GM11168 (cell line): ENCODE measurements at regions not wholly inside any gene's neighbourhood (a gene's known extent, or its start where the extent isn't known, plus 50 kb on each side); places are given as distances from the start of the nearest gene placed in this dataset.
"Not testable (repeated sequence)": the region's sequence is repeated elsewhere in the genome, so short reads cannot be mapped to it uniquely, and the experiment has no call there.

Source experiments
- in situ Hi-C: fragments of 300-500 bp; cut with MboI; formaldehyde crosslinking; loops from one replicate; pipeline ENCODE4 v1.12.0; 2022; ENCODE audit warnings: low sequenced_read_pairs; ENCODE audit not compliant: unreplicated experiment

DNA sequence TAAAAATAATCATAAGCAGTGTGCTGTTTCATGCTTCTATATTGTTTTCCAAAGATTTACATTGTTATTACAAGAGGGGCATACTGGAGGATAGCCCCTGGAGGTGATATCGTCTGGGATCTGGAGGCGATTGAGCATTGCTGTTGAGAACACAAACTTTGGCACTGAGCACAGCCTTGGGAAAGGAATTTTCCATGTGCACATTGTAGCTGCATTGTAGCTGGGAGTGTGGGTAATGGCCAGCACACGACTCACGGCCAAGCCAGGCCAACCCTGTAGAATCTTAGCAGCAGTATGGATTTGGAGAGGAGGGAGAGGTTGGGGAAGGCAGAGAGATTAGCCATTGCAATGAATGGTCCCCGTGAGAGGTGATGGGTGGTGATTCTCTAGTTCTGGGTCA, 121.9 kb downstream of the SMIM20 start:
- in situ Hi-C loops = no loop called here

DNA sequence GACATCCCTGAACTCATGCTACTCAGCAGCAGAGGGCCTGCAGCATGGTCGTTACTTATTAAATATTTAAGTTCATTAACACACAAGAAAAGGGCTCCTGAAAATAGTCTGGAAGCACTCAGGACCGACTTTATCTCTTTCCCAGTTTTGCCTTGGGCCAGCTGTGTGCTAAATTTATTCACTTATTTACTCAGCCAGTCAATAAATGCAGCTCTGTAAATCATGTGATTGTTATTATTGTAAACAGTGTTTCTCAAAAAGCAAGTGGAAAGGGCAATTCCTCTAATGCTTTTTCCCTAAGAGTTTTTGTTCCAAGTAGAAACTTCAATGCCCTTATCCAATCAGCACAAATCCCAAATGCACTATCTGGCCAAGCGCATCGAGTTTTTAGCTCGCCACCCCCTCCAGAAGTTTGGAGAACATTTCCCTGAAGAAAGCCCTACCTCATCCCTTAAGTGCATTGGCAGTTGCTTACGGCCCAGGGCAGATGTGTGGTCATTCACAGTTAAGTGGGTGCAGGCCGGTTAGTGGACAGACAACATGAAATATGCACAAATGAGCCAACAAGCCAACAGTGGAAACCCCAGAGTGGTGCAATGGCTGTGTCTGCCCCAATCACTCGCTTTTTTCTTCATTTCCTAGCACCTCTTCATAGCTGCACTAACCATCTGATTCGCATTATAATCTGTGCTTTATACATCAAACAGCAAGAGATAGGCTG, 125.8 kb downstream of the SMIM20 start:
- in situ Hi-C loops = no loop called here

DNA sequence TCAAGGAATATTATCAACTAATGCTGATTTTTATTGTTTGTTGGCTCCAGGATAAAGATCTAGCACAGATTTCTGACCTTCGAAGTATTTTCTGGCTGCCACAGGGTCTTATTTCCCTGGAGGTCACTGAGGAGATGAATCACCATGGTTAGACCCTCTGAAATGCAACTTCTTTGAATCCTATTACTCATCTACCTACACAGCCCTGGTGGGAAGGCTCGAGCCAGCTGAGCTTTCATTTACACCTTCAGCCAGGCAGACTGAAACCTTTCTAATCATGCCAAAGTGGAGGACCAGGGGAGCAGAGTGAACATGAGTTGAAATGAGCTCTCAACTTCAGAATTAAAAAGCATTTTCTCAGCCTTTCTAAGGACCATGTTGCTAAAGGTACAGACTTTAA, 130.5 kb downstream of the SMIM20 start:
- in situ Hi-C loops = no loop called here

DNA sequence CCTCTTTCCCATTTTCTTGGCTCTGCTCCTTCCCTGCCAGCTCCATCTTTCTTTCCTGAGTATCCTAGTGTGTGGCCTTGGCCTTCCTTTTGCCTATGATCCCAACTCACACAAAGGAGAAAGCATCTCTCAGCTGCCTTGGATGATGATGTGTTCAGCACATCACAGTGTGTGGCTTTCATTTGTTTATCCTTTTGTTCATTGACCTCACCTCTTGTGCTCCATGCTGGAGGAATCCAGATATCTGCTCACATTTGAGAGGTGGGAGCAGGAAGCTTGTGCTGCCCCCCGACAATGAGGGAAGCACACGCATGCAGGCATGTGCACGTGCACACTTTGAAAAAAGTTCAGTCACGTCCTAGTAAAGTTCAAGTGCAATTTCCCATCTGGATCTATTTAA, 131.0 kb downstream of the SMIM20 start:
- in situ Hi-C loops = no loop called here

DNA sequence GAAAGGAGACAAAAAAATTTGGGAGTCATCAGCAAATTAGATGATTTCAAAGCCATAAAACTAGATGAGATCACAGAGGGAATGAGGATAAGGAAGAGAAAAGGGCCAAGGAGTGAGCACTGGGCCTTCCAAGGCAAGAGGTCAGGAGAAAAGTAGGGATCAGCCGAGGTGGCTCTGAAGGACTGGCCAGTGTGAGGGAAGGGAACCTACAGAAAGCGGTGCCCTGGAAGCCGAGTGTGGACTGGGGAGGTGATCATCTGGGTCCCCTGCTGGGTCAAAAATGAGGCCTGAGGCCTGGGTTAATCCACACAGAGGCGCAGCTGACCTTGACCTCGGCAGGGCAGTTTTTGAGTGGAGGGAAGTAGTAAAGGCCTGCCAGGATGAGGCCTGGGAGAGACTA, 133.8 kb downstream of the SMIM20 start:
- in situ Hi-C loops = no loop called here

DNA sequence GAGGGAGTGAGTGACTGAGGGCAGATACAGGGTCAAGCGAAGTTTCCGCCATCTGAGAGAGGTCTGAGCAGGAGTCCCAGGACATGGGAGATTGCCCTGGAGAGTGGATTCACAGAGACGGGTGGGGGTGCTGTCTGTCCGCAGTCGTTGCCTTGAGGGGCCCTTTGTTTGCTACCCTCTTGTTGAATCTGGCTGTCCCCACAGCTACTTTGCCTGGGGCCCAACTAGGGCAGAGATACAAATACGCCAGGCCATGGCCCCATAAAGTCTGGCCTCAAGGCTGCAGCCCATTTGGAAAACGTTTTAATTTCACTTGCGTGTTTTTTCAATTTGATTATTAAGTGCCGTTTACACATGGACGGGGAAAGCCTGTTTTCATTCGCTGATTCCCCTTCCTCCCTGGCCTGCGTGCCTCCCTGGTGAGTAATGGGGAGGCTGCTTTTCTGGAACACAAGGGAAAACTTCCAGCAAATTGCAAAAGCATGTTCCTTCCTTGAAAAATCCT, 134.4 kb downstream of the SMIM20 start:
- in situ Hi-C loops = no loop called here

DNA sequence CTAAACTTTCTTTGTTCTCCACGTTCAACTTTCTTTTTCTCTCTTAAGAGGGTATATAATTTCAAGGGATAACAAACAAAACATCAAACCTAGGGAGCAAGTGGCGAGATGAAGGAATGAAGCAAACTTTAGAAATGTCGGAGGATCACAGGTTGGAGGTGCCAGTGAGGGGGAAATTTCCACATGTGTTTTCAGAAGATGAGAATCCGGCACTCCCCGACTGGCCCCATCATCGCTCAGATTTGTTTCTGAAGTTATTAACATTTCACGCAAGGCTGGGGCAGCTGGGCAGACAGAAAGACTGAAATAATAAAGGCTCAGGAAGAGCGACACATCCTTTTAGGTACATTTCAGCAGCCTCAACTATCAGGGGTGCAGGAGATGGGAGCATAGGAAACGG, 134.9 kb downstream of the SMIM20 start:
- in situ Hi-C loops = no loop called here

DNA sequence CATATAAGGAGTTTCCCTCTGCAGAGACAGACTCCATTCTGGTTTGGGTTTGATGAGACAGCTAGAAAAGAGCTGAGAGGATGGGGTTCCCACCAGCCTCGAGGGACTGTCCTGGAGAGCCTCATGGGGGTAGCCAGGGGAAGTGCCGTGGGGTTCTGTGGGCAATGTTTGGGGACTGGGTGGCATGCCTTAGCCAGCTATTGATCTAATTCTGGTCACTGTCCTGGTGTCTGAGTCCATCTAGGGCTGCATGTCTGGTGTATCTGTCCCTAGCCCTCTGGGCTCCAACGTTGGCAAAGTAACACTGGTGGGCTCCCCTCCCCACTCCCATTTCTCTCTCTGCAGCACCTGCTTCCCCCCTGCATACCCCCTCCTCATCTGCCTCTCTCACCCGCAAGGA, 135.4 kb downstream of the SMIM20 start:
- in situ Hi-C loops = no loop called here

DNA sequence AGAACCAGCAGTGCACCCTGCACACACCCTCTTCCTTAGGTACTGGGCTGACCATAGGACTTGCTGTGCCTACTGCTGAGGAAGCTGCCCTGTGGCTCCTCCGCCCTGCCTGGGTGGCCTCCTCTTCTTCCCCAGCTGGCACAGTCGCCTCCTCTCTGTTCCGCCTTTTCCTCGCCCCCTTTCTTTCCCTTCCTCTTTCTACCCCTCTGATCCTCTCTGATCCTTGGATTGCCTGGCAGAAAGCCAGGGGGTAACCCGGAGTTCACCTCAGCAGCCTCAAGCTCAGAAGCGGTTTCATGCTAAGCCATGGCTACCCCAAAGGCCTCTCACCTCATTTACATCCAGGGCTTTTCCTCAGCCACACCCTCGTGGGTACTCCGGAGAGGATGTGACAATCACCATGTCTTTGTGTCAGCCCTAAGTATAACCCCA, 136.2 kb downstream of the SMIM20 start:
- in situ Hi-C loops = no loop called here

DNA sequence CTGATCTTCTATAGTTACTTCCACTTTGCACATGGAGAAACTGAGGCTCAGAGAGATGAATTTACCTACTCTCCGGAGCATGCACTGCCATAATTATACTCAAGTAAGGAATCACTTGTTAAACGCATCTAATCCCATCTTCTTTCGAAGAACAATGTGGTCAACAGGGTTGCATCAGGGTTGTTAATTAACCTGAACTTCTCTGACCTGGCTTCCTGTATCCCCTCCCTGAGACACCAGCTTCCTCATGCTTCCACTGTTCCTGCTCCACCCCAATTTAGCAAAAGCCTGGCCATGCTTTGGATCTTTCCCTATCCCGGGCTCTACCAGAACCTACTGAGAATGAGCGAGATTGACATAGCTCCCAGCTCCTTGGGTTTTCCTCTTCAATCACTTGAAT, 136.7 kb downstream of the SMIM20 start:
- in situ Hi-C loops = no loop called here

DNA sequence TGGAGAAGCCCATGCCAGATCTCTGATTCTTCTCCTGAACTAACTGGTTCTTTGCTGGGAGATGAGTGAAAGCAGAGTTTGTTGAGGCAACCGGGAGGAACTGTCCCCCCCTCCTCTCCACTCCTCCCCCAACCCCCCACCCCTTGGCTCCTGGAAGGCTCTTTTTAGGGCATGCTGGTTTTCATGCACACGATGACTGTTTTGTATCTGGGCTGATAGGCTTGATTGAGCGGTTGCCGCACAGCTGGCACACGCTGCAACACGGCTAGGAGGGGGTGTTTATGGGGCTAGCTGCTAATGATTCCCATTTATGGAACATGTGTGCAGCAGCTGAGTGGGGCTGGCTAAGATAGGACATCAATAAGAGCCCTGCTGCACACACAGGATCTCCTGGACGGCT, 137.2 kb downstream of the SMIM20 start:
- in situ Hi-C loops = no loop called here

DNA sequence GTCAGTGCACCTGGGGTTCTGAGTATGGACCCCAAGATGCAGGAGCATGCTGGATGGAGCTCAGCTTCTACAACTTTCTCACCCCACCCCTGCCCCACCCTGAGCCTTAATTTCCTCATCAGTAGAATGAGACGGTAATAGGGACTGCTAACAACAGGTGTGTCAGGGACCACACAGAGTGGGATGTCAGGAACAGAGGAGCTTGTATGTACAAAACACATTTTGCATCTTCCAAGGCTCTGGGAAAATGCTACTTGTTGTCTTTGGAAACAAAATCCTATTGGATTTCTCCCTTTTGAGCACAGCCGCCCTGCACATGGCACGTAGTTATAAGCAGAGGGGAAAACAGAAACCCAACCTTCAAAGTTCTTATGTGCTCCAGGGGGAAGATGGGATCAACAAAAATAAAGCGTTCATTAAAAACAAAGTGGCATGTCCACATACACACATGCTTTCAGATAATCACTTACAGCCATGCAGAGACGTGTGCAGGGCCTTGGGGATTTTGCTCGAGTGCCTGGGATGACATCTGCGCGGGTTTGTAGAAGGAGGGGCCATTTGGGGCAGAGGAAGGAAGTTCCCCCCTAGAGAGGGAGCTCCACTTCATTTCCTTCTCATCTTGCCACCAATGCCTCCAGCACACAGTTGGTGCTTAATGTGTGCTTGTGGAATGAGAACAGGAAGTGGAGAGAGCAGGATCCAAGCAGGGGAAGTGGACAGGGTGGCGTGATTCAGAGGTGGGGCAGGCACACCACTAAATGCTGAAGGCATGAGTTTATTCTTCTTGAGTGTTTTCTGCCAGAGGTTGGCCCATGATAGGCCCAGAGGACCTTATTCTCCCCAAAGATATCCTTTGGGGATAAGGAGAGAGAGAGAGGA, 138.9 kb downstream of the SMIM20 start:
- in situ Hi-C loops = no loop called here

DNA sequence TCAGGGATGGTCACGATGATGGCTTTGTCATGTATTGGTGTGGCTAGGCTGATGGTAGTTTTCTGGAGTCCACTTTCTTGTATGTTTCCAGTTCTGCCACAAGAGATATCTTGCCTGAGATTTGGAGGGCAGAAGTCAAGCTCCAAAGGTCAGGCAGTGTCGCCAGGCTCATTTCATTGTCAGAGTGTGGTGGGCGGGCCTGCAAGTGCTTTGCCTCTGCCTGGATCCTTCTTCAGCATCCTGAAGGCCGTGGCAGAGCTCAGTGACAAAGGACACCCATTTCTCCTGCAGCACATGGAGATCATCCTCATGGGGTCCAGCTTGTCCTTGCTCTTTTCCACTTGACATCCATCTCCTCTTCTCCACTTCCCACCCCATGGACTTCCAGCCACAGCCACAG, 139.7 kb downstream of the SMIM20 start:
- in situ Hi-C loops = no loop called here

DNA sequence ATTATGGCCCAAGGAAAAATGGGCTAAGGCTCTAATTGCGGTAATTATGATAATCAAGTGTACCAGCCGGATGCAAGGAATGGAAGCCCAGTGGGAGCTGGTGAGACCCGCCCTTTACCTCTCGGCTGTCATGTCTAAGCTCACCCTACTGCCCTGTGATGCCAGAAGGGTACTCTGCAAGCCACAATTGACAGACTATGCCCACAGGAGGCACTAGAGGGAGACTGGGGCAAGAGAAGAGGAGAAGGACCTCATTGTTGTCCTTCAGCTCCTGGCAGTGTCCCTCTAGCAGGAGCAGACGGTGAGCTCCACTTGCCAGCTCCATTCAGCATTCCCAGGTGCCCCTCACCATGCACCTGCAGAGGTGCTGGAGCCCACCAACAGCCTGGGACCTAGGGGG, 141.8 kb downstream of the SMIM20 start:
- in situ Hi-C loops = no loop called here

DNA sequence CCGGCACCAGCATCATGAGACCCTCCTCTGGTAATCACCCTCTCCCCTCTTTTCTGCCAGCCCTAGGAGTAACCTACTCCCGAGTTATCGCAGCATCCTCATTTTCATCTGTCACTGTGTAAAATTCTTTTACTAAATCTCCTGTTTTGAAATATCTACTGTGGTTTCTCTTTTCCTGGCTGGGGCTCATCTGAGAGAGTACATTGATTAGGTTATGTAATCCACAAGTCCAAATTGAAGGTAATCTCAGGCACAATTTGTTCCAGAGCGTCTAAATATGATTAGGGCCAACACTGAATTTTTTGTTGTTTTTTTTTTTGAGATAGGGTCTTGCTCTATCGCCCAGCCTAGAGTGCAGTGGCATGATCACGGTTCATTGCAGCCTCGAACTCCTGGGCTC, 142.4 kb downstream of the SMIM20 start:
- in situ Hi-C loops = no loop called here

DNA sequence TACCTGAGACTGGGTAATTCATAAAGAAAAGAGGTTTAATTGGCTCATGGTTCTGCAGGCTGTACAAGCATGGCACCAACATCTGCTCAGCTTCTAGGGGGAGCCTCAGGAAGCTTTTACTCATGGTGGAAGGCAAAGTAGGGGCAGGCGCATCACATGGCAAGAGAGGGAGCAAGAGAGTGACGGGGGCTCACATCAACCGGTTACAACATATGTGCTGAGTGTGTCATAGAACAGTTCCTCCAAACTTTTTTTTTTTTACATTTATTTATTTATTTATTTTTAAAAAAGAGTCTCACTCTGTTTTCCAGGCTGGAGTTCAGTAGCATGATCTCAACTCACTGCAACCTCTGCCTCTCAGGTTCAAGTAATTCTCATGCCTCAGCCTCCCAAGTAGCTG, 143.8 kb downstream of the SMIM20 start:
- in situ Hi-C loops = not testable (repeated sequence)

DNA sequence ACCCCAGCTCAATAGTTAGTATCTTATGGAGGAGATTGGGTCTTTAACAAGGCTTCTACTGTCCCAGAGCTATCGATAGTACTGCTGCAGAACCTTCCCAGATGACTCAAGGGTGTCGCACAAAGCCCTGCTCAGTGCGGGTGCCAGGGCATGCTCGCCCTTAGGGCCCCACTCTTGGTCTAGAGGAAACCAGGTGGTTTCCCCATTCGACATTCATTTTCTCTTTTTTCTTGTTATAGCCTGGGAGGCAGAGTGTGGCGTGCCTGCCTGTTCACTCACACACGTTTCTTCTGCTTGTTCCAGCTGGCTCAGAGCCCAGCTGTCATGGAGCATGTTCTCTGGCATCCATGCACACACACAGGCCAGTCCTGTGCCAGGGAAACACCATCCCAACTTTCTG, 144.5 kb downstream of the SMIM20 start:
- in situ Hi-C loops = no loop called here

DNA sequence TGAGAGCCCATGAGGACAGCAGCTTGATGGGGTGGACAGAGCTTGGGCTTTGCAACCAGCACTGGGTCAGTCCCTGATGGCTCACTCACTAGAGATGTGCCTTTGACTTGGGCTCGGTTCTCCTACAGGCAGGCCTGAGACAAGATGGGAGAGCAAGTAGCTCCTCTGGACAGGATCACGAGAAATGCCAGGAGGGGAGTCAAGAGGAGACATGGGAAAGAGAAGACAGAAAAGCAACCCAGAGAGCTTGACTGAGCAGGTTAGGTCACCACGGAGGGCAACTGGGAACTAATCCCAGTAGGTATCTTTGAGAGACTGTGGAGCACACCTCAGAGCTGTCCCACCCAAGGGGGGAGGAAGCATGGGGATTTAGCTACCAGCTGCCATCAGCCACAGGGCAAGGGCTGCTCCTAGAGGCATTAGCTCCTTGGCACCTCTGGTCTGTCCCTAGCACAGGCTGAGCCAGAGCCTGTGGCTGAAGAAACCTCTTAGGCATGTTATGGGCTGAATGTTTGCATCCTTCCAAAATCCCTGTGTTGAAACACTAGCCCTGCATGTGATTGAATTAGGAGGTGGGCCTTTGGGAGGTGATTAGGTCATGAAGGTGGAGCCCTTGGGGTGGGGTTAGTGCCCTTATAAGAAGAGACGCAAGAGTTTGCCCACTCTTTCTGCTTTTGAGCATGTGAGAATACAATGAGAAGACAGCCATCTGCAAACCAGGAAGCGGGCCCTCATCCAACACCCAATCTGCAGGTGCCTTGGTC, 145.6 kb downstream of the SMIM20 start:
- in situ Hi-C loops = loop anchor here (5.0 kb wide), 1 partner anchor 358 kb away; no protein-coding TSS in a partner anchor

DNA sequence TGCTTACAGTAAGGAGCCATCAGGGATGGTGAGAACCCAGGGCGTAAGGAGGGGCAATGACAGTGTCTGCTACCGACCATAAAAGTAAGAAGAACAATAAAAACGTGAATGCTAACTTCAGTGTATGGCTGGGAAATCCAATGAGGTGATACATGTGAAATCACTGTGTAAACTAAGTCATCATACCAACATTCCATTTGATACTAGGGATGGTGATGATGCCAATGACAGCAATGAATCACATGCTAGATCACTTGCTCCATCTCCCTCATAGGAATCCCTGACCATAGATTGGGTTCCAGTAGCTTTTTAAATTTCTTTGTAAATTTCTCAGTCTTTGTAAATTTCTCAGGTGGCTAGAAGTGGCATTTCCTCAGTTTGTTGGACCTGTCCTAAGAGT, 146.3 kb downstream of the SMIM20 start:
- in situ Hi-C loops = loop anchor here (5.0 kb wide), 1 partner anchor 357 kb away; no protein-coding TSS in a partner anchor

DNA sequence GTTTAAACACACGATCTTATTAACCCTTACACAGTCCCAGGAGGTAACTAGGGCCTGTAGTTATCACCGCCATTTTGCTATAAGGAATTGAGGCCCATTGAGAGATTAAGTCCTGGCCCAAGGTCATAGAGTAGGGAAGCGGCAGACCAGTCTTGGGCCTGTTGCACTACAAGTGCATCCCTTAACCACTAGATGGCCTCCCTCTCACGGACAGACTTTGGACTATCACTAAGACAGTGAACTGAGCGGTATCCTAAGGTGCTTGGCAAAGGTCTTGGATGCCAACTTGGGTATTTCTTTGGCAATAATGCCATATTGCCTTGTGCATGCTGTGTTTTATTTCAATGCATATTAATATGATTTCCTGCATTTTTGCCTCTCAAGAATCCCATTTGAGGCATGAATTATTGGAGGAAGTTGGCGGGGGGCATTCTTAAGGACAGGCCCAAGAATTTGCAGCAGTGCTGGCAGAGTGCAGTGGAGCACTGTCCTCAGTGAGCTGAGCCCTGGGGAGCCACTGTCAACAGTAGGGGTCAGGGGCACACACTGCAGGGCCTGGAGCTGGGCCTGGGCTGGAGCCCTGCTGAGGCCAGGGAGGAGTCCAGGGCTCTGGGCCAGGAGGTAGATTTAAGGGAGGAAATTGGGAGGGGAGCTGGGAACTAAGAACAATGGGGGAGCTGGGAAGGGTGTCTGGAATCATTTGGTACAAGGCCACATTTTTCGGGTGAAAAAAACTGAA, 147.4 kb downstream of the SMIM20 start:
- in situ Hi-C loops = loop anchor here (5.0 kb wide), 1 partner anchor 356 kb away; no protein-coding TSS in a partner anchor
